GM19351 (cell line): ENCODE measurements at regions not wholly inside any gene's neighbourhood (a gene's known extent, or its start where the extent isn't known, plus 50 kb on each side); places are given as distances from the start of the nearest gene placed in this dataset.
"Not testable (repeated sequence)": the region's sequence is repeated elsewhere in the genome, so short reads cannot be mapped to it uniquely, and the experiment has no call there.

Experiments
- ATAC-seq: cut with Tn5 transposase; IDR thresholded peaks from one replicate; pipeline ENCODE4 v1.9.1; 2021; ENCODE audit warnings: mild to moderate bottlenecking, moderate library complexity; ENCODE audit not compliant: unreplicated experiment

DNA sequence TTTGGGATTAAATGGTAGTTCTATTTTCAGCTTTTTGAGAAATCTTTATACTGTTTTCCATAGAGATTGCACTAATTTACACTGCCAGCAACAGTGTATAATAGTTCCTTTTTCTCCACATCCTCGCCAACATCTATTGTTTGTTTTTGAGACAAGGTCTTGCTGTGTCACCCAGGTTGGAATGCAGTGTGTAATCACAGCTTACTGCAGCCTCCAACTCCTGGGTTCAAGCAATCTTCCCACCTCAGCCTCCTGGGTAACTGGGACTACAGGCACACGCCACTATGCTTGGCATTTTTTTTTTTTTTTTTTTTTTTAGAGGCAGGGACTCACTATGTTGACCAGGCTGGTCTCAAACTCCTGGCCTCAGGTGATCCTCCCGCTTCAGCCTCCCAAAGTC lies 164.5 kb upstream of the CXADR start:
- ATAC-seq: no peak

DNA sequence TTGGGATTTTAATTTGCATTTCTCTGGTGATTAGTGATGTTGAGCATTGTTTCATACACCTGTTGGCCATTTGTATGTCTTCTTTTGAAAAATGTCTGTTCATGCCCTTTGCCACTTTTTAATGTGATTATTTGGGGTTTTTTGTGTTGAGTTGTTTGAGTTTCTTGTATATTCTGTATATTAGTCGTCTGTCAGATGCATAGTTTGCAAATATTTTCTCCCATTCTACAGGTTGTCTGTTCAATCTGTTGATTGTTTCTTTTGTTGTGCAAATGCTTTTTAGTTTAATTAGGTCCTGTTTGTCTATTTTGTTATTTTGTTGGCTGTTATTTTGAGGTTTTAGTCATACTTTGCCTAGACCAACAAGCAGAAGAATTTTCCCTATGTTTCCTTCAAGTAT lies 164.0 kb upstream of the CXADR start:
- no peak for ATAC-seq

DNA sequence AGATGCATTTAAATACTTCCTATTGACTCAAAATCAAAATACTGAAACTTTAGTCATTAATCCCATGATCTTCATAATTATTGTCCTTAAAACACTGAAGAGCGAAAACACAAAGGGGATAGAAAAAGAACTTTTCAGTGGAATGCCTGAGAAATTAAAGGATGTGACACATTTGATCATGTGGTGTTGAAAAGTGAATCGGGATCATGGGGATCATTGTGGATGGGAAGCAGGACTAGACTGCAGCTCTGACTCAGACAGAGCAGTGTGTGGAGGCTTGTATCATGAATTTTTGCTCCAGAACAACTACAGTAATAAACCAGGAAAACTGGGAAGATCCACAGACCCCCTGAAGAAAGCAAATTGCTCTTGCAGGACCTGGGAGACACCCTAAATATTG lies 161.1 kb upstream of the CXADR start:
- ATAC-seq: no peak

- no peak for ATAC-seq
Measured at GRCh38 chr21:17352996-17353655, 159.7 kb upstream of the CXADR start.

GRCh38 chr21:17359781-17360180 lies 153.1 kb upstream of the CXADR start:
- no peak for ATAC-seq

GRCh38 chr21:17368748-17369363 lies 144.0 kb upstream of the CXADR start:
- no peak for ATAC-seq

GRCh38 chr21:17370263-17370662 lies 142.6 kb upstream of the CXADR start:
- ATAC-seq: no peak

GRCh38 chr21:17370916-17371315 lies 141.9 kb upstream of the CXADR start:
- ATAC-seq: no peak

DNA sequence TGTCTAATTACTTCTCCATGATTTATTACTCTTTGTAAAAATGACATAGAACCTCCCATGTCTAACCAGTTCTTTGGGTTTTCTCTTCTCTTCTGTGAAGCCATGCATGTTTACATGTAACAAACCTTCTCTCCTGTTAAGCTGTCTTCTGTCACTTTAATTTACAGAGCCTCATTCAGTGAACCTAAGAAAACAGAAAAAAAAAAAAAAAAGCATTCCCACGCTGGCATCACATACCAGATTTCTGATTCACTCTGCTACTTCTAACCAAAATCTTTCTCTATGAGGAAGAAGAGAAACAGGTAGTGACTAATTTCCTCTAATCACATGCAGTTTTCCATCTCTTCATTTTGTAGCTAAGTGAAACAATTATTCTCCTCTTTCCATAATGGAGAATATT lies 141.4 kb upstream of the CXADR start:
- ATAC-seq: no peak

GRCh38 chr21:17372200-17372599 lies 140.6 kb upstream of the CXADR start:
- ATAC-seq: no peak

- ATAC-seq: no peak
Measured at GRCh38 chr21:17386498-17386897, 126.3 kb upstream of the CXADR start.

- peak; percentile 88 for ATAC-seq
Measured at GRCh38 chr21:17387030-17387617, 125.7 kb upstream of the CXADR start.

DNA sequence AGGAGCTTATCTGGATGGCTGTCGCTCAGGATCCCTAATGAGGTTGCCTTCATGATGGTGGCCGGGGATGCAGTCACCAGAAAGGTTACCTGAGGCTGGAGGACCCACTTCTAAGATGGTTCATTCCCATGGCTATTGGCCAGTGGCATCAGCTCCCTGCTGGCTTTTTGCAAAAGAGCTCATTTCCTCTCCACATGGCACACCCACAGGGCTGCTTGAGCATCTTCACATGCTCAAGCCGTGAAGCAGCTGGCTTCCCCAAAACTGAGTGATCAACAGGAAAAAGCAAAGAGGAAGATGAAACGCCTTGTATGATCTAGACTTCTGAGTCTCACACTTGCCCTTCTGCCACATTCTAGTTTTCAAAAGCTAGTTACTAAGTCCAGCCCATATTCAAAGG lies 124.6 kb upstream of the CXADR start:
- ATAC-seq: no peak

GRCh38 chr21:17389311-17389710 lies 123.5 kb upstream of the CXADR start:
- ATAC-seq: no peak

GRCh38 chr21:17390569-17390968 lies 122.3 kb upstream of the CXADR start:
- no peak for ATAC-seq

DNA sequence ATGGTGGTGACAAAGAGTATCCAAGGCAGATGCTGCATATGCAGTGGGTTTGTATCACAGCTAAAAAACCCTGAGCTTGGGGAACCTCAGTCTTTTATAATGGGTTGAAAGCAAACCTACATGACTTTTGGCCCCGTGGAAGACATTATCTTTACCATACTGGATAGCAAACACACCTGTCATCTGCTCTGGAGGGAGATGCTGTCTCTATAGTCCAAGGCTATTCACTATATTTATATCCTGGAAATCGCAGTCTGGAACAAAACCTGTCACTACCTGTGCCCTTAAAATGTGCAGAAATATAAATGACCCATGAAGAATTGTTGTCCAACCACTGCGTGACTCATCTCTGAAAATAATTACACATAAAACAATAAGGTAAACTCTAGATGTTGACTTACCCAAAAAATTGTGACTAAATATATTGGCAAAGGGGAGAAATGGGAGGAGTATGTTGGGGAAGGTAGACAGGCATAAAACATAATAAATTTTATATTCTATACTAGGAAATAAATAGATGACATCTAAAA lies 121.0 kb upstream of the CXADR start:
- no peak for ATAC-seq

DNA sequence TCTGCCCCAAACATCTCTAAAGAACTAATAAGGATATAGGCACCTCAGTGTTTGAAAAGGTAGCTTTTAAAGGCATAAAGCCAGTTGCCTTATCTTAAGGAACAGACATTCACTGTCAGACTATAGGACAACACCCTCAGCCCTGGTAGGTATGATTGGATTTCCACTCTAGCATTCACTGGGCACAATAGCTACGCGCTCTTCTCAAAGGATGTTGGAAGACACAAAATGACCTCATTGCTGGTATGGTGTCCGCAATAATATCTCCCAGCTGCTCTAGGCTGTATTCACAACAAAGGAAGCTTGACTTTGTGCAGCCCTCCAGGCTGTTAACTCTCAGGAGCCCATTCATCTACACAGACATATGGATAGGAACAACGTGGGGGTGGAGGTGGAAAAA lies 119.4 kb upstream of the CXADR start:
- no peak for ATAC-seq

DNA sequence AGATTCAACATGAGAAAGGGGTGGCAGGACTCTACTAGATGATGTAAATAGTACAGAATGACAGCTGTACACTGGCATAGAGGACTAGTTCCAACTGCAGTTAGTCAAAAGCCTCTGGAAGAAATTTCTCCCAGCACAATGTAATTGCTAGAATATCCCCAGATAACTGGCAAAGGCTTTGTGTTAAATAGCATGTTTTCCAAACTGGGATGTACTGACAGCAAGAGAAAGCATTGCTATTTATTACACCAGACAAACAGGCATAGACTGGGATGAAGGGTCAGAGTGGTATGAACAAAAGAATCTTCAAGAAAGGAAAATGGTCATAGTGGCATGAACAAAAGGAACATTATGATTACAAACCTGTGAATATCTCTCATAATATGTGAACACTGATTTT lies 115.9 kb upstream of the CXADR start:
- no peak for ATAC-seq

- no peak for ATAC-seq
Measured at GRCh38 chr21:17397703-17398102, 115.1 kb upstream of the CXADR start.

- ATAC-seq: not testable (repeated sequence)
Measured at GRCh38 chr21:17398954-17399353, 113.9 kb upstream of the CXADR start.

- no peak for ATAC-seq
Measured at GRCh38 chr21:17402937-17403336, 109.9 kb upstream of the CXADR start.

DNA sequence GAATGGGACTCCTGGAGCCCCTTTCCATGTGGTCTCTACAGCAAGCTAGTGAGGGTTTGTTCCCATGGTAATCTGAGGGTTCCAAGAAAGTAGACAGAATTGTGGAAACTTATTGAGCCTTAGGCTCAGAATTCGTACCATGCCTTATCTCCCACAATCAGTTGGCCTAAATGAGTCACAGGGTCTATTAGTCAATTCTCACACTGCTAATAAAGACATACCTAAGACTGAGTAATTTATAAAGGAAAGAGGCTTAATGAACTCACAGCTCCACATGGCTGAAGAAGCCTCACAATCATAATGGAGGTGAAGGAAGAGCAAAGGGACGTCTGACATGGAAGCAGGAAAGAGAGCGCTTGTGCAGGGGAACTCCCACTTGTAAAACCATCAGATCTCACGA lies 106.6 kb upstream of the CXADR start:
- no peak for ATAC-seq
